GM19023 (cell line): ENCODE measurements at regions not wholly inside any gene's neighbourhood (a gene's known extent, or its start where the extent isn't known, plus 50 kb on each side); places are given as distances from the start of the nearest gene placed in this dataset.

Experiments used
- ATAC-seq: cut with Tn5 transposase; IDR thresholded peaks from one replicate; pipeline ENCODE4 v1.9.1; 2021; ENCODE audit warnings: mild to moderate bottlenecking, moderate library complexity; ENCODE audit not compliant: unreplicated experiment

DNA sequence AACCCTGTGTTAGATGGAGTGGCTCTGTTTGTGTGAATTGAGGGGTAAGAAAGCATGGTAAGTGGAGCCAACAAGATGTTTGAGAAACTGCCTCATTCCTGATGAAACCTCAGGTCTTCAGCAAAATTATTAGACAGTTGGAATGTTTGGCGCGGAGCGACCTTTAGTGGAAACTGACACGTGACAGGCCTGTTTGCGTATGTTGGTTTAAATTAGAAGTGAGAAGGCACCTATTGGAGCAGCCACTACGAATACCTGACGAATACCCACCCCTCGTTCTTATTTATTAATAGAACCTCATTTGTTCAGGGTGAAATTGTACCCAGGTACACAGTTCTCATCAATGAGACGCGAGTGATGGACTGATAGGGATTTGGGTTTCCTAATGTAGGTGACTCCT is 63.2 kb upstream of the MIR17HG start:
- no peak for ATAC-seq

DNA sequence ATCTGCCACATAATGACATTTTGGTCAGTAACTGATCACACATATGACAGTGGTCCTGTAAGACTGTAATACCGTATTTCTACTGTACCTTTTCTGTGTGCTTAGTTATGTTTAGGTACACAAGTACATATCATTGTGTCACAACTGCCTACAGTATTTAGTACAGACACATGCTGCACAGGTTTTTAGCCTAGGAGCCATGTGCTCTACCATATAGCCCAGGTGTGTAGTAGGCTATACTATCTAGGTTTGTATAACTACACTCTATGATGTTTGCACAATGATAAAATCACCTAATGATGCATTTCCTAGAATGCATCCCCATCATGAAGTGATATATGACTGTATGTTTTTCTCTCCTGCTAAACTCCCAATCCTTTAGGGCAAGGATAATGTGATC is 61.2 kb upstream of the MIR17HG start:
- ATAC-seq, result no peak

DNA sequence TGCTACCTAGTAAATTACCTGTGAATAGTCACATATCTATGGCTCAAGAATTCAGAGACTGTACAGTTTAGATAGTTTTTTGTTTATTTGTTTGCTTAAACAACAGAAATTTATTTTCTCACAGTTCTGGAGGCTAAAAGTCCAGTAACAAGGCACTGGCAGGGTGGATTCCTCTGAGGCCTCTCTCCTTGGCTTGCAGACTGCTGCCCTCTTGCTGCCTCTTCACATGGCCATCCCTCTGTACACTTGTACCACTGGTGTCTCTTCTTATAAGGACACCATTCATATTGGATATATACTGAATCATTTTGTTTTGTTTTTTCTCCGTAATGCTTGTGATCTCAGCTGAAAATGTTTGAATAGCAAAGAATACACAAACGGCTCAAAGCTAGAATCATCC is 56.4 kb upstream of the MIR17HG start:
- no peak for ATAC-seq

DNA sequence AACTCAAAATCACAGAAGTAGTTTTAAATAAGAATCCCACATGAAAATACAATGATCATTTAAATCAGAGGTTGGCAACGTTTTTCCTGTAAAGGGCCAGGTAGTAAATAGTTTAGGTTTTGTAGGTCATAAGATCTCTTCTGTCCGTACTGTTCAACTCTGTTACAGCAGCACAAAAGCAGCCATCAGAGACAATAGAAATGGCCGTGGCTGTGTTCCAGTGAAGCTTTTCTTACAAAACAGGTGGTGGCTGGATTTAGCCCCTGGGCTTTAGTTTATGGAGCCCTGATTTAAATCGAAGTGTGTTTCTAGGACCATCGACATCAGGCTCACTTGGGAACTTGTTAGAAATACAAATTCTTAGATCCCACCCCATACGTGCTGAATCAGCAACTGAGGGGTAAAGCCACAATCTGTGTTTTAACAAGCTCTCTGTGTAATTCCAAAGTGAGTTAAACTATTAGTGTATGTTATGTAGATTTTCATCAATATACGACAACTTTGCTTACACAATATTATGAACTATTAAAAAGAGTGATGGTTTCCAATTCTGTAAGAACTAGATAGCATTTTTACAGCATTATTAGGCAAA is 54.8 kb upstream of the MIR17HG start:
- ATAC-seq, result no peak

DNA sequence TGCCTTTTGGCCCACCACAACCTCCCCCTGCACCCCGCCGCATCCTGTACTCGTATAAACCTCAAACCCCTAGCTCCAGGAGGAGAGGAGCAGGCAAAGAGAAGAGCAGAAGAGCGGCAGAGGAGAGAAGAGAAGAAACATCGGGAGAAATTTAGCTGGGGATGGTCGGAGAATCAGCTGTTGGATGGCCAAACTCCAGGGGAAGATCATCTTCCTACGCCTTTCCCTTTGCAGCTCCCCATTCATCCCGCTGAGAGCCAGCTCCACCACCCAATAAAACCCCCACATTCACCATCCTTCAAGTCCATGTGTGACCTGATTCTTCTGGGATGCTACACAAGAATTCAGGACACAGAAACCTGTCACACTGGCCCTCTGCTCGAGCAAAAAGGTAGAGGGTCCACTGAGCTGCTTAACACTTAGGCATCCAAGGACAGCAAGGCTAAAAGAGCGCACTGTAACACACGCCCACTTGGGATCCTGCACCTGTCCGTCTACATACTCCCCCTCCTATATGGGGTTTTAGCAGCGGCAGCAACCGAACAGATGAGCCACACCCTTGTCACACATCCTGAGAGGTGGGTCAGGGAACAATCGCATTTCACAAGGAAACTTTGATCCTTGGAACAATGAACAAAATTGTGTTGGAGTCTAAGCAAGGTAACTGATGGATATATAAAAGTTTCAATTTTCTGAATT is 51.6 kb upstream of the MIR17HG start:
- ATAC-seq, result no peak

DNA sequence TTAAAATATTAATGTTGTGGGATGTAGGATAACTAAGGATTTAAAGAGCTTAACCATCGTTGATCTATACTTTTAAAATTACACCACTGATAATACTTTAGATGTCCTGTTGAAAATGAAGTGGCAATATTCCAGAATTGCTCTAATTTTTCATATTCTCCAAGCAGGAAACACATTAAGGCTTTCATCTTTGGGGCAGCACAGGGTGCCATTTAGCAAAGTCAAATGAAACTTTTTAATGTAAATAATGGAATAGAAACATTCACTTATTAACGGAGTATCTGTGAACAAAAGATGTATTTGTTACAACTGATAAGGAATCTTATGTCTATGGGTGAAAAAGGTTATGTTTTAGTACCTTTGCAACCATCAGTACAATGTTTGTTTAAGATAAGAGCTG is 50.0 kb upstream of the MIR17HG start:
- no peak for ATAC-seq
